Skeletal muscle tissue (tissue), 3 donors: ENCODE measurements at regions not wholly inside any gene's neighbourhood (a gene's known extent, or its start where the extent isn't known, plus 50 kb on each side); places are given as distances from the start of the nearest gene placed in this dataset.

Experiments
- H3K27ac ChIP-seq: one replicate; pipeline ENCODE4 v1.7.0; 2013; ENCODE audit warnings: mild to moderate bottlenecking, low read depth, low read length, inconsistent platforms
- H3K27me3 ChIP-seq, 3 donors: one replicate each; pipeline ENCODE4 v1.7.0; 2013; ENCODE audit warnings: low read length in 3 of 3; ENCODE audit not compliant: control insufficient read depth in 3 of 3, insufficient read depth in 3 of 3
- H3K36me3 ChIP-seq, 3 donors: one replicate each; pipeline ENCODE4 v1.7.0; 2013; ENCODE audit warnings: low read length in 3 of 3; ENCODE audit not compliant: control insufficient read depth in 3 of 3, insufficient read depth in 3 of 3
- H3K4me1 ChIP-seq, 3 donors: one replicate each; pipeline ENCODE4 v1.7.0; 2013; ENCODE audit warnings: low read length in 3 of 3, mild to moderate bottlenecking in 3 of 3; ENCODE audit not compliant: control insufficient read depth in 3 of 3, insufficient read depth in 3 of 3
- H3K4me3 ChIP-seq, 3 donors: one replicate each; pipeline ENCODE4 v1.7.0; 2013; ENCODE audit warnings: low read length in 3 of 3
- H3K9ac ChIP-seq, 3 donors: one replicate each; pipeline ENCODE4 v1.7.0; 2013; ENCODE audit warnings: low read length in 3 of 3, mild to moderate bottlenecking in 3 of 3, moderate library complexity in 2 of 3, low read depth in 1 of 3
- H3K9me3 ChIP-seq, 3 donors: one replicate each; pipeline ENCODE4 v1.7.0; 2013; ENCODE audit warnings: low read length in 3 of 3; ENCODE audit not compliant: control insufficient read depth in 3 of 3
- donor health status: Osteomylitis.

GRCh38 chr5:121019106-121019505 is 555.0 kb downstream of the PRR16 start:
- Histone ChIP-seq H3K9me3 (peaks cover 0 to 2% (median 0%) of the 10 kb centered on the region in 3 donors), H3K27ac (no peak overlapping the region), H3K4me3 (no peak overlapping the region), H3K27me3 (no peaks in the 10 kb centered on the region), H3K4me1 (no peaks in the 10 kb centered on the region), H3K36me3 (no peaks in the 10 kb centered on the region), H3K9ac (no peak overlapping the region)

- H3K4me3 ChIP-seq, result no peak overlapping the region
- no peak overlapping the region for H3K27ac ChIP-seq
- no peaks in the 10 kb centered on the region for H3K4me1 ChIP-seq
- H3K36me3 ChIP-seq, result no peaks in the 10 kb centered on the region
- no peak overlapping the region for H3K9ac ChIP-seq
- no peaks in the 10 kb centered on the region for H3K27me3 ChIP-seq
- peaks cover 0 to 2% (median 0%) of the 10 kb centered on the region in 3 donors for H3K9me3 ChIP-seq
These were observed 555.6 kb downstream of the PRR16 start for GRCh38 chr5:121019734-121020133.

GRCh38 chr5:121021681-121022080 is 557.6 kb downstream of the PRR16 start:
- no peak overlapping the region for H3K9ac ChIP-seq
- H3K9me3 ChIP-seq, result no peaks in the 10 kb centered on the region
- no peak overlapping the region for H3K27ac ChIP-seq
- no peaks in the 10 kb centered on the region for H3K27me3 ChIP-seq
- H3K4me1 ChIP-seq, result no peaks in the 10 kb centered on the region
- no peaks in the 10 kb centered on the region for H3K36me3 ChIP-seq
- no peak overlapping the region for H3K4me3 ChIP-seq

GRCh38 chr5:121024416-121025311 is 560.6 kb downstream of the PRR16 start:
- Histone ChIP-seq H3K4me3 (no peak overlapping the region), H3K27ac (no peak overlapping the region), H3K36me3 (no peaks in the 10 kb centered on the region), H3K27me3 (no peaks in the 10 kb centered on the region), H3K4me1 (no peaks in the 10 kb centered on the region), H3K9ac (no peak overlapping the region), H3K9me3 (no peaks in the 10 kb centered on the region)

GRCh38 chr5:121025671-121026070 is 561.6 kb downstream of the PRR16 start:
- no peaks in the 10 kb centered on the region for H3K4me1 ChIP-seq
- no peak overlapping the region for H3K27ac ChIP-seq
- no peaks in the 10 kb centered on the region for H3K9me3 ChIP-seq
- H3K4me3 ChIP-seq, result no peak overlapping the region
- no peaks in the 10 kb centered on the region for H3K36me3 ChIP-seq
- no peaks in the 10 kb centered on the region for H3K27me3 ChIP-seq
- no peak overlapping the region for H3K9ac ChIP-seq

- Histone ChIP-seq H3K9me3 (no peaks in the 10 kb centered on the region), H3K36me3 (no peaks in the 10 kb centered on the region), H3K9ac (no peak overlapping the region), H3K27ac (no peak overlapping the region), H3K4me3 (no peak overlapping the region), H3K27me3 (no peaks in the 10 kb centered on the region), H3K4me1 (peaks cover 0 to 3% (median 0%) of the 10 kb centered on the region in 3 donors)
These were observed 563.5 kb downstream of the PRR16 start for GRCh38 chr5:121027636-121028035.

GRCh38 chr5:121029536-121030245 is 565.6 kb downstream of the PRR16 start:
- H3K9me3 ChIP-seq, result no peaks in the 10 kb centered on the region
- H3K27ac ChIP-seq, result no peak overlapping the region
- H3K4me1 ChIP-seq, result peaks cover 0 to 3% (median 0%) of the 10 kb centered on the region in 3 donors
- H3K27me3 ChIP-seq, result no peaks in the 10 kb centered on the region
- H3K4me3 ChIP-seq, result no peak overlapping the region
- H3K9ac ChIP-seq, result no peak overlapping the region
- no peaks in the 10 kb centered on the region for H3K36me3 ChIP-seq

- H3K36me3 ChIP-seq, result no peaks in the 10 kb centered on the region
- H3K27ac ChIP-seq, result no peak overlapping the region
- no peaks in the 10 kb centered on the region for H3K27me3 ChIP-seq
- peaks cover 0 to 3% (median 0%) of the 10 kb centered on the region in 3 donors for H3K4me1 ChIP-seq
- no peak overlapping the region for H3K9ac ChIP-seq
- H3K4me3 ChIP-seq, result no peak overlapping the region
- no peaks in the 10 kb centered on the region for H3K9me3 ChIP-seq
These were observed 567.4 kb downstream of the PRR16 start for GRCh38 chr5:121031491-121031890.

- Histone ChIP-seq H3K27me3 (no peaks in the 10 kb centered on the region), H3K27ac (no peak overlapping the region), H3K4me1 (peaks cover 0 to 3% (median 0%) of the 10 kb centered on the region in 3 donors), H3K9ac (no peak overlapping the region), H3K4me3 (no peak overlapping the region), H3K36me3 (no peaks in the 10 kb centered on the region), H3K9me3 (no peaks in the 10 kb centered on the region)
These were observed 569.2 kb downstream of the PRR16 start for GRCh38 chr5:121033334-121033733.

GRCh38 chr5:121038438-121038837 is 574.3 kb downstream of the PRR16 start:
- no peaks in the 10 kb centered on the region for H3K27me3 ChIP-seq
- H3K9me3 ChIP-seq, result peaks cover 0 to 4% (median 0%) of the 10 kb centered on the region in 3 donors
- H3K4me3 ChIP-seq, result no peak overlapping the region
- H3K36me3 ChIP-seq, result no peaks in the 10 kb centered on the region
- H3K9ac ChIP-seq, result no peak overlapping the region
- no peak overlapping the region for H3K27ac ChIP-seq
- H3K4me1 ChIP-seq, result no peaks in the 10 kb centered on the region
